ENCODE measurements at regions not wholly inside any gene's neighbourhood (a gene's known extent, or its start where the extent isn't known, plus 50 kb on each side); places are given as distances from the start of the nearest gene placed in this dataset.

GRCh38 chr14:86714153-86714552 lies 1184.2 kb downstream of the FLRT2 start:
- TF ChIP-seq ZFX (IDR thresholded peaks at IDR 0.05), result no peak
- TF ChIP-seq, protein P1, sequence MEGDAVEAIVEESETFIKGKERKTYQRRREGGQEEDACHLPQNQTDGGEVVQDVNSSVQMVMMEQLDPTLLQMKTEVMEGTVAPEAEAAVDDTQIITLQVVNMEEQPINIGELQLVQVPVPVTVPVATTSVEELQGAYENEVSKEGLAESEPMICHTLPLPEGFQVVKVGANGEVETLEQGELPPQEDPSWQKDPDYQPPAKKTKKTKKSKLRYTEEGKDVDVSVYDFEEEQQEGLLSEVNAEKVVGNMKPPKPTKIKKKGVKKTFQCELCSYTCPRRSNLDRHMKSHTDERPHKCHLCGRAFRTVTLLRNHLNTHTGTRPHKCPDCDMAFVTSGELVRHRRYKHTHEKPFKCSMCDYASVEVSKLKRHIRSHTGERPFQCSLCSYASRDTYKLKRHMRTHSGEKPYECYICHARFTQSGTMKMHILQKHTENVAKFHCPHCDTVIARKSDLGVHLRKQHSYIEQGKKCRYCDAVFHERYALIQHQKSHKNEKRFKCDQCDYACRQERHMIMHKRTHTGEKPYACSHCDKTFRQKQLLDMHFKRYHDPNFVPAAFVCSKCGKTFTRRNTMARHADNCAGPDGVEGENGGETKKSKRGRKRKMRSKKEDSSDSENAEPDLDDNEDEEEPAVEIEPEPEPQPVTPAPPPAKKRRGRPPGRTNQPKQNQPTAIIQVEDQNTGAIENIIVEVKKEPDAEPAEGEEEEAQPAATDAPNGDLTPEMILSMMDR (conservative IDR thresholded peaks at IDR 0.05), result no peak
- no peak overlapping the region for H3K27ac ChIP-seq

DNA sequence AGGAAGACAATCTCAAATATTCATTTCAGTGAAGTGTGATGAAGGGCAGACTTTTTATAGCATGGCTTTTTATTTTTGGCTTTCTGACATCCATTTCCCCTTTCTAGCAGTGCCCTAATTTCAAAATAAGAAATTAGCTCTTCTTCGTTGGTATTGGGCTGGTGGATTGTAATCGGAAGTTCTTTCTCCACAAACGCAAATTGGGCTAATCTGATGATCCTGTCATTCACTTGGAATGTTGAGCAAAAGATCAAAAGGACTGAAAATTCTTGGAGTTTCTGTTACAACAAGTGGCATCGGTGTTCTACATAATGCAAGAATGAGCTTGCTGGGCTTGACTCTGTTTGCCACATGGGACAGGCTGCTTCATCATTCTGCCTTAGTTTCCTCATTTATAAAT lies 1182.8 kb downstream of the FLRT2 start:
- TF ChIP-seq, protein P1 (conservative IDR thresholded peaks at IDR 0.05), result no peak
- TF ChIP-seq ZFX (IDR thresholded peaks at IDR 0.05), result no peak
- no peak overlapping the region for H3K27ac ChIP-seq

DNA sequence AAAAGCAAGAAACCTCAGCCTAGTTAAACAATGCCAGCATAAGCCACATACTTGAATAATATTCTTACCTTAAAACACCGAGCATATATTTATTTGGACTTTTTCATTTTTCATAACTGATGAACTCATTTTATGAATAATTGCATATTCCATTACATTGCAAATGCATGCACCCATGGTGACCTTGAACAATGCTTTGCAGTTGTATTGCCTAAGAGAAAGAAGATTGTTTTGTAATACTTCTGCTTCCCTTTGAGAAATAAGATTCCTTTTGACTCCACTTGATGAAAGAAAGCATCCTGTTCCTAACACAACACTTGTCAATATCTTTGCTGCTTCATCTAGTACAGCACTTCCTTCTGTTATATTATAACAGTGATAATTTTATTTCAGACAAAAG lies 1182.2 kb downstream of the FLRT2 start:
- no peak overlapping the region for H3K27ac ChIP-seq
- TF ChIP-seq, protein P1 (conservative IDR thresholded peaks at IDR 0.05), result no peak
- no peak for TF ChIP-seq ZFX (IDR thresholded peaks at IDR 0.05)

DNA sequence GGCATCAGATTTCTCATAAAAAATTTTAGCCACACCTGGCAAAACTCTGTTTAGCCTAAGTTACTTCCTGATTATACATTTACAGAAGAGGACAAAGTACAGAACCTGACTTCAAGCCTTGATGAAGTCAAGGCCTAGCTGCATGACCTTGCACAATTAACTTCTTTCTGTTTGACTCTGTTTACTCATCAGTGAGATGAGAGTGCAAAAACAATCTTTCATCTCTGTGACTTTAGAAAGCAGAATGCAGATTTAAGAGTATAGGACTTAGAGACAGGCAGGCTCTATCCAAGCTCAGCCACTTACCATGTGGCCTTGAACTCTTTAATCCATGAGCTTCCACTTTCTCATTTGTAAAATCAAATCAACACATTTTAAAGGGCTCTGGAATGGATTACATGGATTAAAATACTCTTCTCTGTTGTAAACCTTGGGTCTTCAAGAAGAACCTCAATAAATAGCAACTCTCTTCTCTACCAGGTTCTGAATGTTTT lies 1178.9 kb downstream of the FLRT2 start:
- no peak overlapping the region for H3K27ac ChIP-seq
- TF ChIP-seq ZFX (IDR thresholded peaks at IDR 0.05), result no peak
- TF ChIP-seq, protein P1 (conservative IDR thresholded peaks at IDR 0.05), result no peak

- no peak for TF ChIP-seq ZFX (IDR thresholded peaks at IDR 0.05)
- H3K27ac ChIP-seq, result no peak overlapping the region
These were observed 1177.1 kb downstream of the FLRT2 start for GRCh38 chr14:86707071-86707470.

DNA sequence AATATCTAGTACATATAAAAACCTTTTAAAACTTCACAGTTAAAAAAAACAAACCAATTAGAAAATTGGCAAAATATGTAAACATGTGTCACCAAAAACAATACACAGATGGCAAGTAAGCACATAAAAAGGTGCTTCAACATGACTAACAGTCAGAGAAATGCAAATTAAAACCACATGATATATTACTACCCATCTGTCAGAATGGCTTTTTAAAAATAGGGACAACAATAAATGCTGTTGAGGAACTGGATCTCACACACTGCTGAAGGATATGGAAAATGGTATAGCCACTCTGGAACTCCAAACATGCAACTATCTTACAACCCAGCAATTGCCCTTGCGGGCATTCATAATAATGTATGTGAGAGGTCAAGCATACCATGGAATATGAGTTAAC lies 1153.6 kb downstream of the FLRT2 start:
- no peak overlapping the region for H3K27ac ChIP-seq
- TF ChIP-seq ZFX (IDR thresholded peaks at IDR 0.05), result no peak
- TF ChIP-seq, protein P1 (conservative IDR thresholded peaks at IDR 0.05), result no peak

DNA sequence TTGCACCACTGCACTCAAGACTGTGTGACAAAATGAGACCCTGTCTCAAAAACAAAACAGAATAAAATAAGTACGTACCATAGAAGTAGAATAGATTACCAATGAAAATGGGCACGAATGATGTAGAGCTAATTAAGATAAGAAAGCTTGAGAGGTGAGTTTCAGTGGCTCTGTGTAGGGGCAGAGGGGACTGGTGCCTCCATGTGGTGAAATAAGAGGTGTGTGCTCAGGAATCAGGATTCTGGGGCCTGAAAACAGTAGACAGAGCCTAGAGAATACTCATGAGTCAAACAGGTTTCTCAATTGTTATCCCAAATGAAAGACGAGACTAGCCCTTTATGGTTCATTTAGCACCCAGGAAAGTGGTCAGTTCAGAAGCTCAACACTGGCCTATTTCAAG lies 1145.1 kb downstream of the FLRT2 start:
- no peak for TF ChIP-seq ZFX (IDR thresholded peaks at IDR 0.05)
- TF ChIP-seq, protein P1 (conservative IDR thresholded peaks at IDR 0.05), result no peak; the same call in 1 of the 2 replicates
- no peak overlapping the region for H3K27ac ChIP-seq

DNA sequence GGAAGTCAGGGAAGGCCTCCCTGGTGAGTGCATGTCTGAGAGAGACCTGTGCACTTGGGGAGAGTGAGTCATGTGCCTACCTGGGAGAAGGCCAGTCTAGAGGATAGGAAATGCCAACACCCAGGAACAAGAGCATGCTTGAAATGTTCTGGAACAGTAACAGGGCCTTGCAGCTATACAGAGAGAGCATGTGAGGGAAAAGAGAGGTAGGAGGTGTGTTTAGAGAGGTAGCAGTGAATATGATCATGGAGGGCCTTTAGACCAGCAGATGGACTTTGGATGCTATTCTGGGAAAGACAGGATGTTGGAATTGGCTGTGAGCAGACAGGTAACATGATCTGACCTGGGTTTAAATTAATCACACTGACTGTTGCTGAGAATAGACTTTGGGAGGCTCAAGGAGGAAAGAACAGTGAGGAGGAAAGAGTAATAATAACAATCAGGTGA lies 1143.6 kb downstream of the FLRT2 start:
- TF ChIP-seq ZFX (IDR thresholded peaks at IDR 0.05), result no peak
- TF ChIP-seq, protein P1 (conservative IDR thresholded peaks at IDR 0.05), result no peak
- no peak overlapping the region for H3K27ac ChIP-seq

Data from C4-2B (cell line).